ENCODE measurements at regions not wholly inside any gene's neighbourhood (a gene's known extent, or its start where the extent isn't known, plus 50 kb on each side); places are given as distances from the start of the nearest gene placed in this dataset.
A peak's percentile ranks its signal among the peaks of the same experiment; 100 is the strongest.

GRCh38 chr1:30034627-30035521 lies 688.5 kb downstream of the MATN1 start:
- H3K4me1 ChIP-seq = no peaks in the 10 kb centered on the region
- no peak for TF ChIP-seq BHLHE40 (IDR thresholded peaks at IDR 0.05; ENCODE audit: low read depth, low read length)
- TF ChIP-seq ZFP36 (IDR thresholded peaks at IDR 0.05; ENCODE audit: borderline replicate concordance, partially characterized antibody) = peak; percentile 14
- no peak for TF ChIP-seq ELK1 (IDR thresholded peaks at IDR 0.05; ENCODE audit: low read depth, low read length)
- no peak for TF ChIP-seq HOXB13 (CRISPR knock-in tag; IDR thresholded peaks at IDR 0.05; ENCODE audit: low read depth)
- whole genome bisulfite sequencing (ENCODE audit: missing lambda C conversion rate) = 38% methylated on average over 12 of the region's 24 CpGs
- ATAC-seq = no peak; a peak in 1 of 6 replicates
- CTCF ChIA-PET = interaction anchor here (0.9 to 1.1 kb wide), 2 partner anchors 21 to 52 kb away, joined by 3 to 7 read pairs; no protein-coding TSS in a partner anchor
- no peak overlapping the region for H3K4me3 ChIP-seq
- H3K9me3 ChIP-seq = no peaks in the 10 kb centered on the region
- POLR2A ChIA-PET = no interaction called here
- no peak for DNase-seq (ENCODE audit: low read depth in 1 of 2, low spot score in 1 of 2)
- no peak overlapping the region for H3K4me2 ChIP-seq
- FAIRE-seq = no peak
- H3K27ac ChIP-seq = no peak overlapping the region

GRCh38 chr1:30034105-30034626 lies 689.2 kb downstream of the MATN1 start:
- Histone ChIP-seq H3K27ac (no peak overlapping the region), H3K4me3 (no peak overlapping the region), H3K4me2 (no peak overlapping the region), H3K4me1 (no peaks in the 10 kb centered on the region), H3K9me3 (no peaks in the 10 kb centered on the region)
- ChIA-PET CTCF (interaction anchor here (1.1 kb wide), 1 partner anchor 53 kb away, joined by 7 read pairs; no protein-coding TSS in a partner anchor), POLR2A (no interaction called here)
- no peak for TF ChIP-seq HOXB5 (CRISPR knock-in tag; IDR thresholded peaks at IDR 0.05)
- no peak for TF ChIP-seq HDAC2 (IDR thresholded peaks at IDR 0.05)
- TF ChIP-seq HEYL (CRISPR knock-in tag; IDR thresholded peaks at IDR 0.05) = no peak
- TF ChIP-seq ESRRA (IDR thresholded peaks at IDR 0.05; ENCODE audit: borderline replicate concordance, low read length) = no peak
- ATAC-seq = no peak
- FAIRE-seq = no peak
- DNase-seq (ENCODE audit: low read depth in 1 of 2, low spot score in 1 of 2) = no peak
- 59% methylated on average over 8 of the region's 11 CpGs for WGBS (ENCODE audit: missing lambda C conversion rate)

GRCh38 chr1:30033256-30034104 lies 689.9 kb downstream of the MATN1 start:
- no peaks in the 10 kb centered on the region for H3K4me1 ChIP-seq
- no peak for ATAC-seq
- H3K4me3 ChIP-seq = no peak overlapping the region
- no peak overlapping the region for H3K4me2 ChIP-seq
- ChIA-PET POLR2A (no interaction called here), CTCF (interaction anchor here (1.1 kb wide), 1 partner anchor 53 kb away, joined by 7 read pairs; no protein-coding TSS in a partner anchor)
- H3K9me3 ChIP-seq = no peaks in the 10 kb centered on the region
- DNase-seq (ENCODE audit: low read depth in 1 of 2, low spot score in 1 of 2) = no peak
- H3K27ac ChIP-seq = no peak overlapping the region
- no peak for FAIRE-seq
- 64% methylated on average over 8 of the region's 8 CpGs for whole genome bisulfite sequencing (ENCODE audit: missing lambda C conversion rate)
- TF ChIP-seq CHD2 (IDR thresholded peaks at IDR 0.05; ENCODE audit: low read length, partially characterized antibody) = no peak
- 0 out of 5 replicates have a peak, but pooled peaks of 1 of the 2 experiments have one; percentile 5 for TF ChIP-seq RAD21 (conservative IDR thresholded peaks at IDR 0.05 in 1 of 2, IDR thresholded peaks at IDR 0.05 in 1 of 2)

GRCh38 chr1:30032302-30032701 lies 691.1 kb downstream of the MATN1 start:
- no peak for DNase-seq (ENCODE audit: low read depth in 1 of 2, low spot score in 1 of 2)
- no peak for TF ChIP-seq POLR2AphosphoS2 (conservative IDR thresholded peaks at IDR 0.05; ENCODE audit: low read length)
- TF ChIP-seq ESRRA (IDR thresholded peaks at IDR 0.05; ENCODE audit: borderline replicate concordance, low read length) = no peak
- TF ChIP-seq CBX8 (IDR thresholded peaks at IDR 0.05) = no peak
- TF ChIP-seq TP53 (CRISPR knock-in tag; IDR thresholded peaks at IDR 0.05) = no peak
- no peak for TF ChIP-seq ZNF302 (CRISPR knock-in tag; IDR thresholded peaks at IDR 0.05)
- no peak for TF ChIP-seq ZSCAN20 (CRISPR knock-in tag; IDR thresholded peaks at IDR 0.05)
- no peak for TF ChIP-seq FOSB (CRISPR knock-in tag; IDR thresholded peaks at IDR 0.05)
- no peak for TF ChIP-seq HEYL (CRISPR knock-in tag; IDR thresholded peaks at IDR 0.05)
- no peak for TF ChIP-seq HOXB5 (CRISPR knock-in tag; IDR thresholded peaks at IDR 0.05)
- TF ChIP-seq MAX (IDR thresholded peaks at IDR 0.05) = no peak
- no peak for TF ChIP-seq CTCF (IDR thresholded peaks at IDR 0.05)
- no peak for TF ChIP-seq ZC3H11A (IDR thresholded peaks at IDR 0.05)
- Histone ChIP-seq H3K4me2 (no peak overlapping the region), H3K4me1 (no peaks in the 10 kb centered on the region), H3K4me3 (no peak overlapping the region), H3K27ac (no peak overlapping the region), H3K9me3 (no peaks in the 10 kb centered on the region)
- WGBS (ENCODE audit: missing lambda C conversion rate) = 0% methylated on average over 1 of the region's 1 CpG
- ChIA-PET CTCF (interaction anchor here (1.0 kb wide), 1 partner anchor 113 kb away, joined by 3 read pairs; no protein-coding TSS in a partner anchor), POLR2A (no interaction called here)
- FAIRE-seq = no peak
- ATAC-seq = no peak
